ENCODE measurements at regions not wholly inside any gene's neighbourhood (a gene's known extent, or its start where the extent isn't known, plus 50 kb on each side); places are given as distances from the start of the nearest gene placed in this dataset.

DNA sequence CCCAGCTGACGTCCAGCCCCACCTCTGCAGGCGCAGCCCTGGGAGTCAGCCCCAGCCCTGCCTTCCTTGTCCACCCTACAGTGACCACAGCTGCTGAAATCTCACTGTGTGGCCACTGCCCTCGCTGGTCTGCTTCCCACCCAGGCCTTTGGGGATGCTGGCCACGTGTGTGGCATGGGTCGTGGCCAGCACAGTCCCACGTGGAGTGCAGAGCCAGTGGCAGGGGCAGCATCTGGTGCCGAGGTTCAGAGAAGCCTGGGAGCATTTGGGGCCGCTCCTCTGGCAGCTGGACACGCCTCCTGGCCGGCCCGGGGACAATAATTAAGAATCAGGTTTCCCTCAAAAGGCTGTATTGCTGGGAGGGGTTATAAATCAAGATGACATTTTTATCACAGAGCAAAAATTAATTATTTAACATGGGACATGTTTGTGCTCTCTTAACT is 92.1 kb downstream of the HMX1 start:
- H3K4me3 ChIP-seq: no peak overlapping the region
- TF ChIP-seq, protein P1, sequence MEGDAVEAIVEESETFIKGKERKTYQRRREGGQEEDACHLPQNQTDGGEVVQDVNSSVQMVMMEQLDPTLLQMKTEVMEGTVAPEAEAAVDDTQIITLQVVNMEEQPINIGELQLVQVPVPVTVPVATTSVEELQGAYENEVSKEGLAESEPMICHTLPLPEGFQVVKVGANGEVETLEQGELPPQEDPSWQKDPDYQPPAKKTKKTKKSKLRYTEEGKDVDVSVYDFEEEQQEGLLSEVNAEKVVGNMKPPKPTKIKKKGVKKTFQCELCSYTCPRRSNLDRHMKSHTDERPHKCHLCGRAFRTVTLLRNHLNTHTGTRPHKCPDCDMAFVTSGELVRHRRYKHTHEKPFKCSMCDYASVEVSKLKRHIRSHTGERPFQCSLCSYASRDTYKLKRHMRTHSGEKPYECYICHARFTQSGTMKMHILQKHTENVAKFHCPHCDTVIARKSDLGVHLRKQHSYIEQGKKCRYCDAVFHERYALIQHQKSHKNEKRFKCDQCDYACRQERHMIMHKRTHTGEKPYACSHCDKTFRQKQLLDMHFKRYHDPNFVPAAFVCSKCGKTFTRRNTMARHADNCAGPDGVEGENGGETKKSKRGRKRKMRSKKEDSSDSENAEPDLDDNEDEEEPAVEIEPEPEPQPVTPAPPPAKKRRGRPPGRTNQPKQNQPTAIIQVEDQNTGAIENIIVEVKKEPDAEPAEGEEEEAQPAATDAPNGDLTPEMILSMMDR (IDR thresholded peaks at IDR 0.05): no peak
- no peak for TF ChIP-seq EP300 (IDR thresholded peaks at IDR 0.05)
- no peak for TF ChIP-seq POLR2A (IDR thresholded peaks at IDR 0.05)
- no peak for TF ChIP-seq POLR2AphosphoS5 (IDR thresholded peaks at IDR 0.05)
- no peak for DNase-seq
- no peaks in the 10 kb centered on the region for H3K4me1 ChIP-seq
- peaks cover 0 to 24% (median 0%) of the 10 kb centered on the region in 3 donors for H3K27me3 ChIP-seq
- H3K36me3 ChIP-seq: no peaks in the 10 kb centered on the region
- H3K9me3 ChIP-seq: no peaks in the 10 kb centered on the region
- 7 to 43% methylated on average over 11 of the region's 11 CpGs for WGBS, 2 donors
- intact Hi-C loops (cut with DNase I): no loop called here
- no peak overlapping the region for H3K27ac ChIP-seq

DNA sequence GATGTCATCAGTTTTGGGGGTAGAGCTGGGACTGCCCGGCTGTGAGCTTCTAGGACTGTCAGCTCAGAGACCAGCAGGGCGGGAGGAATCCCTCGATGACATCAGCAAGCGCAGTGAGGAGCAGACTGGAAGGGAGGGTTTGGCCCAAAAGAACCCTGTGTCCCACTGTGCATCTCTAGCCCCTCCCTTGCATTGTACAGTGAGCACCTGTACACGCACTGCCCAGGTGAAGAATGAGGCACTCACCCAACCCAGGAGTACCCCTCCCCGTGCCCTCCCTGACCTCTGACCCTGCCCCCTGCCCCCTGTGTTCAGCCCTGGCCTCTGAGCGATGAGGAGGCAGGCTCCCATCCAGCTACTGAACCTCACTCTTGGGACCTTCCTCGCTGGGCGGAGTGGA is 92.9 kb downstream of the HMX1 start:
- Histone ChIP-seq H3K4me1 (no peaks in the 10 kb centered on the region), H3K27me3 (peaks cover 0 to 24% (median 0%) of the 10 kb centered on the region in 3 donors), H3K4me3 (no peak overlapping the region), H3K27ac (no peak overlapping the region), H3K36me3 (no peaks in the 10 kb centered on the region), H3K9me3 (no peaks in the 10 kb centered on the region)
- TF ChIP-seq POLR2AphosphoS5 (IDR thresholded peaks at IDR 0.05) (no peak), POLR2A (IDR thresholded peaks at IDR 0.05) (no peak), EP300 (IDR thresholded peaks at IDR 0.05) (no peak)
- TF ChIP-seq, protein P1 (IDR thresholded peaks at IDR 0.05): no peak
- 60 to 75% methylated on average over 9 of the region's 9 CpGs for WGBS, 2 donors
- intact Hi-C loops (cut with DNase I): no loop called here
- no peak for DNase-seq

DNA sequence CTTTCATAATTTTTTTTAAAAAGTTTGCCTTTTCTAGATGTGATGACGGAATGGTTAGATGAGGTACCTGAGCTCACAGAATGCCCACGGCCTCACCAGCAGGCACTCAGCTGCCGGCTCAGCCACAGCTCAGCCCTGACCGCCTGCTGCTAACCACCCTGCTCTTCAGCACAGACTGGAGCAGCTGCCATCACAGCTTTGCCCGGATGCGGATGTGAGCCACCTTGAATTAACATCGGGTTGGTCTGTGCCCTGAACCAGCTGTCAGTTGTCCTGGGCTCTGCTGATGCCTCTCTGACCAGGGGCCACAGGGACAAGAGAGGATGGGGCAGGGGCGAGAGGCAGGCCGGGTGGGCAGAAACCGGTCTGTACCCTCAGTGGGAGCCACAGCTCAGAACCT is 93.3 kb downstream of the HMX1 start:
- Histone ChIP-seq H3K36me3 (no peaks in the 10 kb centered on the region), H3K9me3 (no peaks in the 10 kb centered on the region), H3K4me3 (no peak overlapping the region), H3K27ac (no peak overlapping the region), H3K4me1 (no peaks in the 10 kb centered on the region), H3K27me3 (peaks cover 0 to 24% (median 0%) of the 10 kb centered on the region in 3 donors)
- no peak for TF ChIP-seq POLR2AphosphoS5 (IDR thresholded peaks at IDR 0.05)
- TF ChIP-seq POLR2A (IDR thresholded peaks at IDR 0.05): no peak
- TF ChIP-seq, protein P1 (IDR thresholded peaks at IDR 0.05): no peak
- no peak for TF ChIP-seq EP300 (IDR thresholded peaks at IDR 0.05)
- WGBS, 2 donors: 62 to 77% methylated on average over 10 of the region's 10 CpGs
- intact Hi-C loops (cut with DNase I): no loop called here
- no peak for DNase-seq

DNA sequence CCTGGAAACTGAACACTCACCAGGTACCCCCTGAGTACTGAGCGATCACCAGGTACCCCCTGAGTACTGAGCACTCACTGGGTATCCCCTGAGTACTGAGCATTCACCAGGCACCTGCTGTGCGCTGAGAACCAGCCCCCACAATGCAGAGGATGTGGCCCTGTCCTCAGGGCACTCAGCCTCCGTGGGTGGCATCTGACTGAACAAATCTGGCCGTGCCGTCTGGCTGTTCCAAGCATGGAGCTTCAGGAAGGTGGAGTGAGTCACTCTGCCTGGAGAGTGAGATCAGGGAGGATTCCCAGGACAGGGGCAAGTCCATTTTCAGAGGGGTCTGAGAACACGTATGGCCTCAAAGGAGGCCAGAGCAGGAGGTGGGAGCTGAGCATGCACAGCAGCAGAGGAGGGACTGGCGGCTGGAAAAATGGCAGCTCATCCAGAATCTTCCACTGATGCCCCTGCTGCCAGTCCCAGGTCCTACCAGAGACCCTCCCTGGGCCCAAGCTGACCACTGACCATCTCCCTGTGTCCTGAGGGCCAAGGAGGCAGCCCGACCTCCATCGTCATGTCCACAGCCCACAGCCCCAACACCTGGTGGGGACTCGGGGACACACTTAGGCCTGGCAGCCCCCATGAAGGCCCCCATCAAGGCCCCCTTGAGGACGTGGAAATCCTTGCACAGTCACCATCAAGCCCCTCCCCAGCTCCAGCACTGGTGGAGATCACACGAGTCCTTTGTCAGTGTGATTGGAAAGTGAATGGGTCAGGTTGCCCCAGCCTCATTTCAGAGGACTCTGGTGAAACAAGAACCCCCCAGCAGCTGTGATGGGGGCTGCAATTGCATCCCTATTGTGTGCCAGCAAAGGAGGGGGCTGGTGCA is 94.1 kb downstream of the HMX1 start:
- TF ChIP-seq EP300 (IDR thresholded peaks at IDR 0.05): no peak
- no peak for TF ChIP-seq POLR2AphosphoS5 (IDR thresholded peaks at IDR 0.05)
- TF ChIP-seq POLR2A (IDR thresholded peaks at IDR 0.05): no peak
- TF ChIP-seq, protein P1 (IDR thresholded peaks at IDR 0.05): no peak
- H3K4me3 ChIP-seq: no peak overlapping the region
- H3K27ac ChIP-seq: no peak overlapping the region
- no peaks in the 10 kb centered on the region for H3K9me3 ChIP-seq
- intact Hi-C loops (cut with DNase I): no loop called here
- 75 to 78% methylated on average over 12 of the region's 12 CpGs for WGBS, 2 donors
- H3K36me3 ChIP-seq: no peaks in the 10 kb centered on the region
- no peak for DNase-seq
- H3K27me3 ChIP-seq: peaks cover 0 to 24% (median 0%) of the 10 kb centered on the region in 3 donors
- no peaks in the 10 kb centered on the region for H3K4me1 ChIP-seq
